Kidney (tissue), 13 donors: ENCODE measurements at regions not wholly inside any gene's neighbourhood (a gene's known extent, or its start where the extent isn't known, plus 50 kb on each side); places are given as distances from the start of the nearest gene placed in this dataset.

Experiments used
- DNase-seq, 5 donors: peaks; one replicate each; pipeline ENCODE4 v3.0.0-alpha.2; 2013 to 2020
- FAIRE-seq: peaks from 2 replicates; lab custom pipeline; 2012; peaks lifted over from hg19 to GRCh38; lab: Jason Lieb, UNC
- H3K27ac ChIP-seq, 2 donors: one replicate each; pipeline ENCODE4 v1.7.0; 2013; ENCODE audit warnings: low read depth in 2 of 2, low read length in 2 of 2, inconsistent platforms in 1 of 2
- H3K27me3 ChIP-seq: one replicate; pipeline ENCODE4 v1.7.1; 2013; ENCODE audit warnings: low read length, inconsistent platforms; ENCODE audit not compliant: control insufficient read depth, insufficient read depth
- H3K36me3 ChIP-seq, 3 donors: one replicate each; pipeline versions ENCODE4 v1.7.0 to v1.7.1; 2013; ENCODE audit warnings: low read length in 3 of 3, control low read depth in 1 of 3, inconsistent platforms in 1 of 3; ENCODE audit not compliant: insufficient read depth in 3 of 3, control insufficient read depth in 2 of 3
- H3K4me1 ChIP-seq, 3 donors: one replicate each; pipeline versions ENCODE4 v1.7.0 to v1.7.1; 2013; ENCODE audit warnings: low read length in 3 of 3, inconsistent platforms in 1 of 3, low read depth in 1 of 3; ENCODE audit not compliant: control insufficient read depth in 2 of 3, insufficient read depth in 2 of 3
- H3K4me3 ChIP-seq, 3 donors: one replicate each; pipeline versions ENCODE4 v1.7.0 to v1.8.1; 2013; ENCODE audit warnings: low read length in 3 of 3, control low read depth in 1 of 3, inconsistent platforms in 1 of 3
- H3K9ac ChIP-seq, 3 donors: one replicate each; pipeline versions ENCODE4 v1.7.0 to v1.7.1; 2013; ENCODE audit warnings: low read length in 3 of 3, control low read depth in 1 of 3, inconsistent platforms in 1 of 3
- H3K9me3 ChIP-seq, 3 donors: one replicate each; pipeline versions ENCODE4 v1.7.0 to v1.7.1; 2013; ENCODE audit warnings: low read length in 3 of 3, control low read depth in 1 of 3, inconsistent platforms in 1 of 3; ENCODE audit not compliant: control insufficient read depth in 2 of 3, insufficient read depth in 1 of 3
- CTCF ChIP-seq: IDR thresholded peaks from 3 replicates; pipeline ENCODE4 v1.5.1; 2012; ENCODE audit warnings: mild to moderate bottlenecking, moderate library complexity, borderline replicate concordance; ENCODE audit not compliant: insufficient read depth; ENCODE audit errors: extremely low read depth
- intact Hi-C: fragments of 100-400 bp; cut with DNase I; formaldehyde crosslinking; loops from one replicate; pipeline ENCODE4 v1.11.1; 2022
- donor health status: control.
- donor health status: control.
- donor health status: control.
- donor health status: control.
- donor health status: control.
- donor health status: DM: yes; HTN: yes; CAD: no.
- donor health status: Normal renal cell carcinoma (clear cell type).

- Histone ChIP-seq H3K4me1 (no peaks in the 10 kb centered on the region), H3K36me3 (peaks cover 4 to 16% (median 5%) of the 10 kb centered on the region in 3 donors), H3K27ac (no peak overlapping the region), H3K9ac (no peak overlapping the region), H3K9me3 (no peaks in the 10 kb centered on the region), H3K27me3 (no peaks in the 10 kb centered on the region), H3K4me3 (no peak overlapping the region)
- no peak for TF ChIP-seq CTCF
- intact Hi-C loops = no loop called here
- DNase-seq (no peak), FAIRE-seq (no peak)
These were observed 265.0 kb downstream of the UTRN start for GRCh38 chr6:144549837-144550747.

GRCh38 chr6:144551339-144551738 is 266.2 kb downstream of the UTRN start:
- intact Hi-C loops = no loop called here
- no peak overlapping the region for H3K27ac ChIP-seq
- no peaks in the 10 kb centered on the region for H3K4me1 ChIP-seq
- no peak overlapping the region for H3K4me3 ChIP-seq
- no peaks in the 10 kb centered on the region for H3K27me3 ChIP-seq
- no peak for DNase-seq
- no peak for FAIRE-seq
- H3K36me3 ChIP-seq = peaks cover 2 to 13% (median 5%) of the 10 kb centered on the region in 3 donors
- no peak overlapping the region for H3K9ac ChIP-seq
- TF ChIP-seq CTCF = no peak
- no peaks in the 10 kb centered on the region for H3K9me3 ChIP-seq

- no peaks in the 10 kb centered on the region for H3K27me3 ChIP-seq
- H3K27ac ChIP-seq = no peak overlapping the region
- TF ChIP-seq CTCF = no peak
- no peak for FAIRE-seq
- H3K4me3 ChIP-seq = no peak overlapping the region
- no peaks in the 10 kb centered on the region for H3K9me3 ChIP-seq
- intact Hi-C loops = no loop called here
- H3K4me1 ChIP-seq = no peaks in the 10 kb centered on the region
- no peak for DNase-seq
- H3K9ac ChIP-seq = no peak overlapping the region
- H3K36me3 ChIP-seq = peaks cover 0 to 6% (median 2%) of the 10 kb centered on the region in 3 donors
These were observed 269.9 kb downstream of the UTRN start for GRCh38 chr6:144555066-144555465.
